ENCODE measurements at regions not wholly inside any gene's neighbourhood (a gene's known extent, or its start where the extent isn't known, plus 50 kb on each side); places are given as distances from the start of the nearest gene placed in this dataset.
"Not testable (repeated sequence)": the region's sequence is repeated elsewhere in the genome, so short reads cannot be mapped to it uniquely, and the experiment has no call there.

- Histone ChIP-seq H3F3A (ENCODE audit: insufficient read depth, low read length) (no peaks in the 10 kb centered on the region), H3K79me2 (ENCODE audit: low read length) (no peaks in the 10 kb centered on the region), H3K4me1 (ENCODE audit: low read length) (no peaks in the 10 kb centered on the region), H3K36me3 (replicated peaks; ENCODE audit: insufficient read depth, low read length) (no peaks in the 10 kb centered on the region), H3K27me3 (replicated peaks; ENCODE audit: insufficient read depth, low read length) (no peaks in the 10 kb centered on the region), H2AFZ (ENCODE audit: low read length) (no peak overlapping the region), H3K9me3 (replicated peaks; ENCODE audit: insufficient read depth, low read length) (no peaks in the 10 kb centered on the region), H3K27ac (ENCODE audit: low read length) (no peak overlapping the region), H4K20me1 (ENCODE audit: insufficient read depth, low read length) (no peaks in the 10 kb centered on the region), H3K9me2 (replicated peaks; ENCODE audit: insufficient read depth, low read length) (no peaks in the 10 kb centered on the region), H3K4me3 (ENCODE audit: low read length) (no peak overlapping the region), H3K9ac (ENCODE audit: low read length) (no peak overlapping the region), H3K4me2 (ENCODE audit: low read depth, low read length) (no peak overlapping the region)
- no peak for DNase-seq
- no peak for TF ChIP-seq EZH2phosphoT487 (IDR thresholded peaks at IDR 0.05; ENCODE audit: low read length)
- no peak for TF ChIP-seq EZH2 (optimal IDR thresholded peaks at IDR 0.05; ENCODE audit: low read depth, low read length)
- TF ChIP-seq, protein P1, sequence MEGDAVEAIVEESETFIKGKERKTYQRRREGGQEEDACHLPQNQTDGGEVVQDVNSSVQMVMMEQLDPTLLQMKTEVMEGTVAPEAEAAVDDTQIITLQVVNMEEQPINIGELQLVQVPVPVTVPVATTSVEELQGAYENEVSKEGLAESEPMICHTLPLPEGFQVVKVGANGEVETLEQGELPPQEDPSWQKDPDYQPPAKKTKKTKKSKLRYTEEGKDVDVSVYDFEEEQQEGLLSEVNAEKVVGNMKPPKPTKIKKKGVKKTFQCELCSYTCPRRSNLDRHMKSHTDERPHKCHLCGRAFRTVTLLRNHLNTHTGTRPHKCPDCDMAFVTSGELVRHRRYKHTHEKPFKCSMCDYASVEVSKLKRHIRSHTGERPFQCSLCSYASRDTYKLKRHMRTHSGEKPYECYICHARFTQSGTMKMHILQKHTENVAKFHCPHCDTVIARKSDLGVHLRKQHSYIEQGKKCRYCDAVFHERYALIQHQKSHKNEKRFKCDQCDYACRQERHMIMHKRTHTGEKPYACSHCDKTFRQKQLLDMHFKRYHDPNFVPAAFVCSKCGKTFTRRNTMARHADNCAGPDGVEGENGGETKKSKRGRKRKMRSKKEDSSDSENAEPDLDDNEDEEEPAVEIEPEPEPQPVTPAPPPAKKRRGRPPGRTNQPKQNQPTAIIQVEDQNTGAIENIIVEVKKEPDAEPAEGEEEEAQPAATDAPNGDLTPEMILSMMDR (IDR thresholded peaks at IDR 0.05; ENCODE audit: low read length) = no peak
These were observed 257.4 kb downstream of the THBS2 start for GRCh38 chr6:168996356-168996625.

- H3K27ac ChIP-seq (ENCODE audit: low read length) = no peak overlapping the region
- H3K9me3 ChIP-seq (replicated peaks; ENCODE audit: insufficient read depth, low read length) = no peaks in the 10 kb centered on the region
- H2AFZ ChIP-seq (ENCODE audit: low read length) = no peak overlapping the region
- no peaks in the 10 kb centered on the region for H4K20me1 ChIP-seq (ENCODE audit: insufficient read depth, low read length)
- H3K9me2 ChIP-seq (replicated peaks; ENCODE audit: insufficient read depth, low read length) = no peaks in the 10 kb centered on the region
- H3K4me2 ChIP-seq (ENCODE audit: low read depth, low read length) = no peak overlapping the region
- no peak overlapping the region for H3K9ac ChIP-seq (ENCODE audit: low read length)
- no peak for DNase-seq
- H3K4me1 ChIP-seq (ENCODE audit: low read length) = no peaks in the 10 kb centered on the region
- TF ChIP-seq EZH2 (optimal IDR thresholded peaks at IDR 0.05; ENCODE audit: low read depth, low read length) = no peak
- no peak for TF ChIP-seq EZH2phosphoT487 (IDR thresholded peaks at IDR 0.05; ENCODE audit: low read length)
- H3K27me3 ChIP-seq (replicated peaks; ENCODE audit: insufficient read depth, low read length) = no peaks in the 10 kb centered on the region
- H3K4me3 ChIP-seq (ENCODE audit: low read length) = no peak overlapping the region
- no peaks in the 10 kb centered on the region for H3K79me2 ChIP-seq (ENCODE audit: low read length)
- no peaks in the 10 kb centered on the region for H3K36me3 ChIP-seq (replicated peaks; ENCODE audit: insufficient read depth, low read length)
- H3F3A ChIP-seq (ENCODE audit: insufficient read depth, low read length) = no peaks in the 10 kb centered on the region
These were observed 257.9 kb downstream of the THBS2 start for GRCh38 chr6:168995526-168996355.

- Histone ChIP-seq H3K27me3 (replicated peaks; ENCODE audit: insufficient read depth, low read length) (no peaks in the 10 kb centered on the region), H3F3A (ENCODE audit: insufficient read depth, low read length) (no peaks in the 10 kb centered on the region), H3K9me3 (replicated peaks; ENCODE audit: insufficient read depth, low read length) (no peaks in the 10 kb centered on the region), H2AFZ (ENCODE audit: low read length) (no peak overlapping the region), H3K4me1 (ENCODE audit: low read length) (no peaks in the 10 kb centered on the region), H3K79me2 (ENCODE audit: low read length) (no peaks in the 10 kb centered on the region), H3K9me2 (replicated peaks; ENCODE audit: insufficient read depth, low read length) (no peaks in the 10 kb centered on the region), H3K27ac (ENCODE audit: low read length) (no peak overlapping the region), H3K4me3 (ENCODE audit: low read length) (no peak overlapping the region), H4K20me1 (ENCODE audit: insufficient read depth, low read length) (no peaks in the 10 kb centered on the region), H3K9ac (ENCODE audit: low read length) (no peak overlapping the region), H3K36me3 (replicated peaks; ENCODE audit: insufficient read depth, low read length) (no peaks in the 10 kb centered on the region), H3K4me2 (ENCODE audit: low read depth, low read length) (no peak overlapping the region)
- TF ChIP-seq EZH2 (optimal IDR thresholded peaks at IDR 0.05; ENCODE audit: low read depth, low read length) (no peak), EZH2phosphoT487 (IDR thresholded peaks at IDR 0.05; ENCODE audit: low read length) (no peak)
- TF ChIP-seq, protein P1 (IDR thresholded peaks at IDR 0.05; ENCODE audit: low read length) = no peak
- DNase-seq = no peak
These were observed 258.7 kb downstream of the THBS2 start for GRCh38 chr6:168994956-168995355.

DNA sequence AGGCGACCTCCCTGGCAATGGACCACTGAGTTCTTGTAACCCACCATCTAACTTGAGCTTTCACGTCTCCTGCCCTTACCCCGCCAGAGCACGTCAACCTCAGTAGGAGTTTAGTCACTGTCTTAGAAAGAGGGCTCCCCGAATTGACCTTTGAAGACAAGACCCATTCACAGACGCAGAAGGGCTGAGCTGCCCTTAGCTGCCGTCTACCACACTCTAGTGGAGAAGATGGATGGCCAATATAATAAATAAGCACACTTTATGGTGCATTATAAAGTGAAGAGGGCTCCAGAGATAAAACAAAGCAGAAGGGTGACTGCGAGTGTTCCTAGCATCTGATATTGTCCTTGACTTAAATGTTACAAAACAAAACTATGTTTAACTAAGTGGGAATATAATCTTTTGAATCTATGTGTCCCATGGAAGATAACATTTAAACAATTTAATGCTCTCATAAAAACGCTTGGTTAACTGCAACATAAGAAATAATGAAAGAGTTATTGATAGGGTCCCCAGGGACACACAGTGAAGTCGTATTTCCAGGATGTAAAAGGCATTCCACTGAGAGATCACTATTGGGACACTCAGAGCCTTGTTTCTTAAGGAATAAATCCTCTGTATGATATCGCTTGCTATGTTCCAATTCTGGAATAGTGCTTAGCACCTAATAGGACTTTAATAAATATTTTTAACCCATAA is 261.1 kb downstream of the THBS2 start:
- no peaks in the 10 kb centered on the region for H4K20me1 ChIP-seq (ENCODE audit: insufficient read depth, low read length)
- H3K27ac ChIP-seq (ENCODE audit: low read length) = no peak overlapping the region
- DNase-seq = no peak

DNA sequence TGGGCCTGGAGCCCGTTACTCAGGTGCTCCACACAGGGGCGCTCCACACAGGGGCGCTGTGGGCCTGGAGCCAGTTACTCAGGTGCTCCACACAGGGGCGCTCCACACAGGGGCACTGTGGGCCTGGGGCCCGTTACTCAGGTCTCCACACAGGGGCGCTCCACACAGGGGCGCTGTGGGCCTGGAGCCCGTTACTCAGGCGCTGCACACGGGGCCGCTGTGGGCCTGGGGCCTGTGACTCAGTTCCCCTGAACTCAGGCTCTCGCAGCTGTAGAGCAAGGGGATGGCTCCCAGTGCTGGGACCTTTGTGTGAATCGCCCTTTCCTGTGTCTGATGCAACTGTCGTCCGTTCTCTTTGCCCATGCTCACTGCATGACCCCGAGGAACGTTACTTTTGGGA is 262.0 kb downstream of the THBS2 start:
- not testable (repeated sequence) for H3K27me3 ChIP-seq (replicated peaks; ENCODE audit: insufficient read depth, low read length); H3K27ac ChIP-seq (ENCODE audit: low read length); H3K4me1 ChIP-seq (ENCODE audit: low read length); H3K9me3 ChIP-seq (replicated peaks; ENCODE audit: insufficient read depth, low read length); DNase-seq; H3K9ac ChIP-seq (ENCODE audit: low read length); H3F3A ChIP-seq (ENCODE audit: insufficient read depth, low read length); H2AFZ ChIP-seq (ENCODE audit: low read length); H3K79me2 ChIP-seq (ENCODE audit: low read length); H4K20me1 ChIP-seq (ENCODE audit: insufficient read depth, low read length); H3K4me3 ChIP-seq (ENCODE audit: low read length); H3K4me2 ChIP-seq (ENCODE audit: low read depth, low read length); H3K36me3 ChIP-seq (replicated peaks; ENCODE audit: insufficient read depth, low read length); H3K9me2 ChIP-seq (replicated peaks; ENCODE audit: insufficient read depth, low read length)

More for the DNA sequence above, 261.1 kb downstream of the THBS2 start:
- Histone ChIP-seq H3K79me2 (ENCODE audit: low read length) (no peaks in the 10 kb centered on the region), H3K4me2 (ENCODE audit: low read depth, low read length) (no peak overlapping the region), H3K9me2 (replicated peaks; ENCODE audit: insufficient read depth, low read length) (no peaks in the 10 kb centered on the region), H3K27me3 (replicated peaks; ENCODE audit: insufficient read depth, low read length) (no peaks in the 10 kb centered on the region), H3K9ac (ENCODE audit: low read length) (no peak overlapping the region), H3K4me3 (ENCODE audit: low read length) (no peak overlapping the region), H3K36me3 (replicated peaks; ENCODE audit: insufficient read depth, low read length) (no peaks in the 10 kb centered on the region), H3K4me1 (ENCODE audit: low read length) (no peaks in the 10 kb centered on the region), H2AFZ (ENCODE audit: low read length) (no peak overlapping the region), H3K9me3 (replicated peaks; ENCODE audit: insufficient read depth, low read length) (no peaks in the 10 kb centered on the region), H3F3A (ENCODE audit: insufficient read depth, low read length) (no peaks in the 10 kb centered on the region)
- TF ChIP-seq EZH2 (optimal IDR thresholded peaks at IDR 0.05; ENCODE audit: low read depth, low read length) (no peak), EZH2phosphoT487 (IDR thresholded peaks at IDR 0.05; ENCODE audit: low read length) (no peak)
- TF ChIP-seq, protein P1 (IDR thresholded peaks at IDR 0.05; ENCODE audit: low read length) = no peak
